WTC11 (cell line): ENCODE measurements at regions not wholly inside any gene's neighbourhood (a gene's known extent, or its start where the extent isn't known, plus 50 kb on each side); places are given as distances from the start of the nearest gene placed in this dataset.

Experiments
- ATAC-seq: fragments of 200-7000 bp; cut with Tn5 transposase; 2 replicates; pipeline ENCODE4 v1.10.0; 2021; ENCODE audit warnings: mild to moderate bottlenecking, moderate library complexity
- CTCF ChIA-PET: fragments of 300-600 bp; sonication (Branson Sonifier 250); formaldehyde crosslinking; loops from one replicate; lab custom pipeline; 2021; ENCODE audit warnings: antibody characterized with exemption; lab: Charles Lee
- POLR2A ChIA-PET: fragments of 350-600 bp; sonication (Branson Sonifier 250); formaldehyde crosslinking; loops from one replicate; lab custom pipeline; 2021; ENCODE audit warnings: antibody characterized with exemption; lab: Charles Lee
- DNase-seq: peaks from one replicate; pipeline ENCODE4 v3.0.0; 2021; ENCODE audit warnings: low spot score
- H3K27ac Mint-ChIP-seq: 2 replicates; pipeline ENCODE4 v1.8.0; 2021; ENCODE audit warnings: mixed read lengths
- H3K27me3 Mint-ChIP-seq: 2 replicates; pipeline ENCODE4 v1.8.0; 2021; ENCODE audit warnings: low read depth, mild to moderate bottlenecking, moderate library complexity, mixed read lengths
- H3K36me3 Mint-ChIP-seq: 2 replicates; pipeline ENCODE4 v1.8.0; 2021; ENCODE audit warnings: mixed read lengths
- H3K4me1 Mint-ChIP-seq: 2 replicates; pipeline ENCODE4 v1.8.0; 2022; ENCODE audit warnings: mixed read lengths
- H3K4me3 Mint-ChIP-seq: 2 replicates; pipeline ENCODE4 v1.8.0; 2021; ENCODE audit warnings: mild to moderate bottlenecking, moderate library complexity, mixed read lengths
- H3K9me3 Mint-ChIP-seq: 2 replicates; pipeline ENCODE4 v1.8.0; 2021; ENCODE audit warnings: mixed read lengths
- AR ChIP-seq: fragments of 250-450 bp; sonication (Bioruptor Pico); IDR thresholded peaks from 2 replicates; pipeline ENCODE4 v1.9.0; 2021; ENCODE audit warnings: mild to moderate bottlenecking
- ARID4B ChIP-seq: sonication (generic); formaldehyde crosslinking; IDR thresholded peaks from 2 replicates; pipeline ENCODE4 v1.8.0; 2023; ENCODE audit warnings: missing genetic modification reagents, mild to moderate bottlenecking, borderline replicate concordance
- EMX1 ChIP-seq: fragments of 250-450 bp; sonication (Bioruptor Pico); IDR thresholded peaks from 2 replicates; pipeline ENCODE4 v1.8.0; 2021; ENCODE audit warnings: mild to moderate bottlenecking
- GABPB1 ChIP-seq: sonication (generic); formaldehyde crosslinking; IDR thresholded peaks from 2 replicates; pipeline ENCODE4 v1.8.1; 2023; ENCODE audit warnings: mild to moderate bottlenecking, missing genetic modification reagents
- RORB ChIP-seq: fragments of 250-450 bp; sonication (Bioruptor Pico); IDR thresholded peaks from 2 replicates; pipeline ENCODE4 v1.9.0; 2021; ENCODE audit warnings: mild to moderate bottlenecking
- ZBTB43 ChIP-seq: sonication (generic); formaldehyde crosslinking; IDR thresholded peaks from 2 replicates; pipeline ENCODE4 v1.8.1; 2023; ENCODE audit warnings: mild to moderate bottlenecking, missing genetic modification reagents
- ZNF121 ChIP-seq: sonication (generic); formaldehyde crosslinking; IDR thresholded peaks from 2 replicates; pipeline ENCODE4 v1.8.0; 2023; ENCODE audit warnings: missing genetic modification reagents
- ZNF423 ChIP-seq: fragments of 250-450 bp; sonication (Bioruptor Pico); IDR thresholded peaks from 2 replicates; pipeline ENCODE4 v2.1.2; 2022; ENCODE audit warnings: mild to moderate bottlenecking, moderate library complexity
- TF ChIP-seq, protein P1 (sequence below): fragments of 250-450 bp; sonication (Bioruptor Pico); IDR thresholded peaks from 2 replicates; pipeline ENCODE4 v1.9.0; 2021; ENCODE audit warnings: mild to moderate bottlenecking, borderline replicate concordance
- TF ChIP-seq, protein P2 (sequence below): sonication (generic); formaldehyde crosslinking; IDR thresholded peaks from 2 replicates; pipeline ENCODE4 v1.8.0; 2022; ENCODE audit warnings: mild to moderate bottlenecking, missing genetic modification reagents
- TF ChIP-seq, protein P3 (sequence below): sonication (generic); formaldehyde crosslinking; IDR thresholded peaks from 2 replicates; pipeline ENCODE4 v1.8.1; 2023; ENCODE audit warnings: mild to moderate bottlenecking, missing genetic modification reagents, moderate library complexity
- TF ChIP-seq, protein P4 (sequence below): sonication (generic); formaldehyde crosslinking; IDR thresholded peaks from 2 replicates; pipeline ENCODE4 v1.8.1; 2023; ENCODE audit warnings: mild to moderate bottlenecking, missing genetic modification reagents, moderate library complexity
- TF ChIP-seq, protein P5 (sequence below): sonication (generic); formaldehyde crosslinking; IDR thresholded peaks from 2 replicates; pipeline ENCODE4 v1.8.1; 2023; ENCODE audit warnings: mild to moderate bottlenecking, missing genetic modification reagents, borderline replicate concordance
- TF ChIP-seq, protein P6 (sequence below): sonication (generic); formaldehyde crosslinking; IDR thresholded peaks from 2 replicates; pipeline ENCODE4 v1.8.0; 2022; ENCODE audit warnings: mild to moderate bottlenecking, missing genetic modification reagents

DNA sequence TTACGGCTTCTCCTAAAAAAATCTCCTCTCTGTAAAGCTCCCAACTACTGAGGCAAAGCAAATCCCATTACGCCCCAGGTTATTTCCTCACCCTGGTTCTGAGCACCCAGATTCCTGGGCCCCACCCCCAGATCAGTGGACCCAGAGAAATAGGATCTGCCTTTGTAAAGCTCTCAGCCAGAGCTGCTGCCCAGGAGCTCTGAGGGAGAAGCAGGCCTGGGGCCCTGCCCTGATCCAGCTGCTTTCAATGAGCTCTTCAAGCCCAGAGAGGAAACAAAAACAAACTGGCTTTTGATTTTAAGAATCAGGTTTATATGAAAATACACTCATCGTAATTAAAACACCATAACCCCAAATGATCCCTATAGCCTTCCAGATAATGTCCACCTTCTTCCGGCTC is 124.5 kb downstream of the C5orf15 start (continued):
- TF ChIP-seq, protein P1, sequence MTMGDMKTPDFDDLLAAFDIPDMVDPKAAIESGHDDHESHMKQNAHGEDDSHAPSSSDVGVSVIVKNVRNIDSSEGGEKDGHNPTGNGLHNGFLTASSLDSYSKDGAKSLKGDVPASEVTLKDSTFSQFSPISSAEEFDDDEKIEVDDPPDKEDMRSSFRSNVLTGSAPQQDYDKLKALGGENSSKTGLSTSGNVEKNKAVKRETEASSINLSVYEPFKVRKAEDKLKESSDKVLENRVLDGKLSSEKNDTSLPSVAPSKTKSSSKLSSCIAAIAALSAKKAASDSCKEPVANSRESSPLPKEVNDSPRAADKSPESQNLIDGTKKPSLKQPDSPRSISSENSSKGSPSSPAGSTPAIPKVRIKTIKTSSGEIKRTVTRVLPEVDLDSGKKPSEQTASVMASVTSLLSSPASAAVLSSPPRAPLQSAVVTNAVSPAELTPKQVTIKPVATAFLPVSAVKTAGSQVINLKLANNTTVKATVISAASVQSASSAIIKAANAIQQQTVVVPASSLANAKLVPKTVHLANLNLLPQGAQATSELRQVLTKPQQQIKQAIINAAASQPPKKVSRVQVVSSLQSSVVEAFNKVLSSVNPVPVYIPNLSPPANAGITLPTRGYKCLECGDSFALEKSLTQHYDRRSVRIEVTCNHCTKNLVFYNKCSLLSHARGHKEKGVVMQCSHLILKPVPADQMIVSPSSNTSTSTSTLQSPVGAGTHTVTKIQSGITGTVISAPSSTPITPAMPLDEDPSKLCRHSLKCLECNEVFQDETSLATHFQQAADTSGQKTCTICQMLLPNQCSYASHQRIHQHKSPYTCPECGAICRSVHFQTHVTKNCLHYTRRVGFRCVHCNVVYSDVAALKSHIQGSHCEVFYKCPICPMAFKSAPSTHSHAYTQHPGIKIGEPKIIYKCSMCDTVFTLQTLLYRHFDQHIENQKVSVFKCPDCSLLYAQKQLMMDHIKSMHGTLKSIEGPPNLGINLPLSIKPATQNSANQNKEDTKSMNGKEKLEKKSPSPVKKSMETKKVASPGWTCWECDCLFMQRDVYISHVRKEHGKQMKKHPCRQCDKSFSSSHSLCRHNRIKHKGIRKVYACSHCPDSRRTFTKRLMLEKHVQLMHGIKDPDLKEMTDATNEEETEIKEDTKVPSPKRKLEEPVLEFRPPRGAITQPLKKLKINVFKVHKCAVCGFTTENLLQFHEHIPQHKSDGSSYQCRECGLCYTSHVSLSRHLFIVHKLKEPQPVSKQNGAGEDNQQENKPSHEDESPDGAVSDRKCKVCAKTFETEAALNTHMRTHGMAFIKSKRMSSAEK (CRISPR knock-in tag) = no peak

GRCh38 chr5:133842846-133843611 is 125.4 kb downstream of the C5orf15 start:
- Mint-ChIP-seq H3K4me3 (no peak overlapping the region), H3K36me3 (no peaks in the 10 kb centered on the region), H3K4me1 (no peaks in the 10 kb centered on the region), H3K9me3 (no peaks in the 10 kb centered on the region), H3K27me3 (no peaks in the 10 kb centered on the region), H3K27ac (no peak overlapping the region)
- ChIA-PET CTCF (no interaction called here), POLR2A (no interaction called here)
- DNase-seq (no peak), ATAC-seq (0 out of 2 replicates have a peak, but pooled peaks have one; percentile 24)
- TF ChIP-seq RORB (no peak), ZNF121 (CRISPR knock-in tag) (no peak), ZNF423 (CRISPR knock-in tag) (no peak), EMX1 (CRISPR knock-in tag) (no peak), ARID4B (no peak), GABPB1 (CRISPR knock-in tag) (no peak), ZBTB43 (CRISPR knock-in tag) (no peak), AR (no peak)
- TF ChIP-seq, protein P2, sequence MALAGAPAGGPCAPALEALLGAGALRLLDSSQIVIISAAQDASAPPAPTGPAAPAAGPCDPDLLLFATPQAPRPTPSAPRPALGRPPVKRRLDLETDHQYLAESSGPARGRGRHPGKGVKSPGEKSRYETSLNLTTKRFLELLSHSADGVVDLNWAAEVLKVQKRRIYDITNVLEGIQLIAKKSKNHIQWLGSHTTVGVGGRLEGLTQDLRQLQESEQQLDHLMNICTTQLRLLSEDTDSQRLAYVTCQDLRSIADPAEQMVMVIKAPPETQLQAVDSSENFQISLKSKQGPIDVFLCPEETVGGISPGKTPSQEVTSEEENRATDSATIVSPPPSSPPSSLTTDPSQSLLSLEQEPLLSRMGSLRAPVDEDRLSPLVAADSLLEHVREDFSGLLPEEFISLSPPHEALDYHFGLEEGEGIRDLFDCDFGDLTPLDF (CRISPR knock-in tag) = no peak
- TF ChIP-seq, protein P3, sequence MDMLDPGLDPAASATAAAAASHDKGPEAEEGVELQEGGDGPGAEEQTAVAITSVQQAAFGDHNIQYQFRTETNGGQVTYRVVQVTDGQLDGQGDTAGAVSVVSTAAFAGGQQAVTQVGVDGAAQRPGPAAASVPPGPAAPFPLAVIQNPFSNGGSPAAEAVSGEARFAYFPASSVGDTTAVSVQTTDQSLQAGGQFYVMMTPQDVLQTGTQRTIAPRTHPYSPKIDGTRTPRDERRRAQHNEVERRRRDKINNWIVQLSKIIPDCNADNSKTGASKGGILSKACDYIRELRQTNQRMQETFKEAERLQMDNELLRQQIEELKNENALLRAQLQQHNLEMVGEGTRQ = no peak
- TF ChIP-seq, protein P4, sequence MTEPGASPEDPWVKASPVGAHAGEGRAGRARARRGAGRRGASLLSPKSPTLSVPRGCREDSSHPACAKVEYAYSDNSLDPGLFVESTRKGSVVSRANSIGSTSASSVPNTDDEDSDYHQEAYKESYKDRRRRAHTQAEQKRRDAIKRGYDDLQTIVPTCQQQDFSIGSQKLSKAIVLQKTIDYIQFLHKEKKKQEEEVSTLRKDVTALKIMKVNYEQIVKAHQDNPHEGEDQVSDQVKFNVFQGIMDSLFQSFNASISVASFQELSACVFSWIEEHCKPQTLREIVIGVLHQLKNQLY (CRISPR knock-in tag) = no peak
- TF ChIP-seq, protein P5, sequence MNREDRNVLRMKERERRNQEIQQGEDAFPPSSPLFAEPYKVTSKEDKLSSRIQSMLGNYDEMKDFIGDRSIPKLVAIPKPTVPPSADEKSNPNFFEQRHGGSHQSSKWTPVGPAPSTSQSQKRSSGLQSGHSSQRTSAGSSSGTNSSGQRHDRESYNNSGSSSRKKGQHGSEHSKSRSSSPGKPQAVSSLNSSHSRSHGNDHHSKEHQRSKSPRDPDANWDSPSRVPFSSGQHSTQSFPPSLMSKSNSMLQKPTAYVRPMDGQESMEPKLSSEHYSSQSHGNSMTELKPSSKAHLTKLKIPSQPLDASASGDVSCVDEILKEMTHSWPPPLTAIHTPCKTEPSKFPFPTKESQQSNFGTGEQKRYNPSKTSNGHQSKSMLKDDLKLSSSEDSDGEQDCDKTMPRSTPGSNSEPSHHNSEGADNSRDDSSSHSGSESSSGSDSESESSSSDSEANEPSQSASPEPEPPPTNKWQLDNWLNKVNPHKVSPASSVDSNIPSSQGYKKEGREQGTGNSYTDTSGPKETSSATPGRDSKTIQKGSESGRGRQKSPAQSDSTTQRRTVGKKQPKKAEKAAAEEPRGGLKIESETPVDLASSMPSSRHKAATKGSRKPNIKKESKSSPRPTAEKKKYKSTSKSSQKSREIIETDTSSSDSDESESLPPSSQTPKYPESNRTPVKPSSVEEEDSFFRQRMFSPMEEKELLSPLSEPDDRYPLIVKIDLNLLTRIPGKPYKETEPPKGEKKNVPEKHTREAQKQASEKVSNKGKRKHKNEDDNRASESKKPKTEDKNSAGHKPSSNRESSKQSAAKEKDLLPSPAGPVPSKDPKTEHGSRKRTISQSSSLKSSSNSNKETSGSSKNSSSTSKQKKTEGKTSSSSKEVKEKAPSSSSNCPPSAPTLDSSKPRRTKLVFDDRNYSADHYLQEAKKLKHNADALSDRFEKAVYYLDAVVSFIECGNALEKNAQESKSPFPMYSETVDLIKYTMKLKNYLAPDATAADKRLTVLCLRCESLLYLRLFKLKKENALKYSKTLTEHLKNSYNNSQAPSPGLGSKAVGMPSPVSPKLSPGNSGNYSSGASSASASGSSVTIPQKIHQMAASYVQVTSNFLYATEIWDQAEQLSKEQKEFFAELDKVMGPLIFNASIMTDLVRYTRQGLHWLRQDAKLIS (CRISPR knock-in tag) = no peak
- TF ChIP-seq, protein P6, sequence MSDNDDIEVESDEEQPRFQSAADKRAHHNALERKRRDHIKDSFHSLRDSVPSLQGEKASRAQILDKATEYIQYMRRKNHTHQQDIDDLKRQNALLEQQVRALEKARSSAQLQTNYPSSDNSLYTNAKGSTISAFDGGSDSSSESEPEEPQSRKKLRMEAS = no peak
